Bronchial epithelial cell (primary cell): ENCODE measurements at regions not wholly inside any gene's neighbourhood (a gene's known extent, or its start where the extent isn't known, plus 50 kb on each side); places are given as distances from the start of the nearest gene placed in this dataset.

Experiments used
- DNase-seq: peaks from one replicate; pipeline ENCODE4 v3.0.0-alpha.2; 2010; ENCODE audit warnings: low read depth
- FAIRE-seq: peaks from 2 replicates; lab custom pipeline; 2011; peaks lifted over from hg19 to GRCh38; lab: Jason Lieb, UNC
- H3K27me3 ChIP-seq: 2 replicates; pipeline ENCODE4 v1.5.1; 2011; ENCODE audit warnings: low read length; ENCODE audit not compliant: control insufficient read depth, insufficient read depth
- H3K36me3 ChIP-seq: 2 replicates; pipeline ENCODE4 v1.5.1; 2011; ENCODE audit warnings: low read length; ENCODE audit not compliant: control insufficient read depth, insufficient read depth
- H3K4me3 ChIP-seq: 2 replicates; pipeline ENCODE4 v1.5.1; 2011; ENCODE audit warnings: mild to moderate bottlenecking, low read depth, low read length, control low read depth
- CTCF ChIP-seq: IDR thresholded peaks from 2 replicates; pipeline ENCODE4 v1.5.1; 2011; ENCODE audit warnings: mild to moderate bottlenecking, moderate library complexity, low read length, control low read depth, inconsistent platforms; ENCODE audit not compliant: insufficient read depth, severe bottlenecking

DNA sequence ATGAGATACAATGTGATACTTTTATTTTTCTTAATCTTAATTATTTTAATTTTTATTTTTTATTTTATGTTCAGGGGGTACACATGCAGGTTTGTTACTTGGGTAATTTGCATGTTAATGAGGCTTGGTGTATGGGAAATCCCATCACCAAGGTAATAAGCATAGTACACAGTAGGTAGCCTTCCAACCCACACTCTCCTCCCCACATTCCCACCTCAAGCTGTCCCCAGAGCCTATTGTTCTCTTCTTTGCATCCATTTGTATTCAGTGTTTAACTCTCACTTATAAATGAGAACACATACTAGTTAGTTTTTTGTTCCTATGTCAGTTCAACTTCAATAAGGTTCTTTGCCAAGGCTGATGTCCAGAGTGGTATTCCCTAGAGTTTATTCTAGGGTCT is 1375.4 kb downstream of the NSUN3 start:
- no peak for FAIRE-seq
- Histone ChIP-seq H3K36me3 (no peaks in the 10 kb centered on the region), H3K4me3 (no peak overlapping the region), H3K27me3 (no peaks in the 10 kb centered on the region)
- no peak for TF ChIP-seq CTCF
- DNase-seq: no peak

GRCh38 chr3:95442766-95443165 is 1371.6 kb upstream of the EPHA6 start:
- Histone ChIP-seq H3K27me3 (no peaks in the 10 kb centered on the region), H3K4me3 (no peak overlapping the region), H3K36me3 (no peaks in the 10 kb centered on the region)
- no peak for FAIRE-seq
- no peak for DNase-seq
- no peak for TF ChIP-seq CTCF

GRCh38 chr3:95449841-95450240 is 1364.6 kb upstream of the EPHA6 start:
- H3K4me3 ChIP-seq: no peak overlapping the region
- no peak for DNase-seq
- FAIRE-seq: no peak

GRCh38 chr3:95453242-95453641 is 1361.2 kb upstream of the EPHA6 start:
- FAIRE-seq: no peak
- no peak overlapping the region for H3K4me3 ChIP-seq
- H3K36me3 ChIP-seq: no peaks in the 10 kb centered on the region
- no peak for DNase-seq
- TF ChIP-seq CTCF: no peak
- no peaks in the 10 kb centered on the region for H3K27me3 ChIP-seq

More at GRCh38 chr3:95449841-95450240, 1364.6 kb upstream of the EPHA6 start:
- no peaks in the 10 kb centered on the region for H3K36me3 ChIP-seq
- H3K27me3 ChIP-seq: no peaks in the 10 kb centered on the region
- no peak for TF ChIP-seq CTCF

GRCh38 chr3:95456835-95457234 is 1357.6 kb upstream of the EPHA6 start:
- Histone ChIP-seq H3K4me3 (no peak overlapping the region), H3K36me3 (no peaks in the 10 kb centered on the region), H3K27me3 (no peaks in the 10 kb centered on the region)
- FAIRE-seq (no peak), DNase-seq (no peak)
- TF ChIP-seq CTCF: no peak

DNA sequence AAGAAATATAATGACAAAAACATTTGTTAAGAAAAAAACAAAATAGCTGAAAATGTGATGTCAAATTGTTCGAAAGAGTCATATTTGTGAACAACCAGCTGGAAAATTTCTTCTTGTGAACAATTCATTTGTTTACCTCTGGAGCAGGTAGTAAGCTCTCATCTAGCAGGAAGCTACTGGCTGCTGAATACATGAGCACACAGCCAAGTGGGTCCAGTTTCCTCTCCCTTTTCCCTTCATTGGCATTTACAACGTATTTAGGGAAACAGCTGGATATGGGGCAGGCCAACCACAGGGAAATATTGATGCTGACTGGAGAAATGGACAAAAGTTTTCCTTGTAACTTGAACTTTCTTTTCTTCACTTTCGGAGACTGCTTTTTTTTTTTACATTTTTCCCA is 1354.7 kb upstream of the EPHA6 start:
- no peaks in the 10 kb centered on the region for H3K27me3 ChIP-seq
- FAIRE-seq (no peak), DNase-seq (no peak)
- H3K36me3 ChIP-seq: no peaks in the 10 kb centered on the region
- TF ChIP-seq CTCF: no peak
- H3K4me3 ChIP-seq: no peak overlapping the region
